B cell (primary cell): ENCODE measurements at regions not wholly inside any gene's neighbourhood (a gene's known extent, or its start where the extent isn't known, plus 50 kb on each side); places are given as distances from the start of the nearest gene placed in this dataset.

Source experiments
- ATAC-seq: fragments of 200-7000 bp; cut with Tn5 transposase; one replicate; pipeline ENCODE4 v1.10.0; 2021; ENCODE audit warnings: low read depth, mild to moderate bottlenecking, moderate number of reproducible peaks, moderate library complexity
- CTCF ChIA-PET: fragments of 350-600 bp; sonication (Branson Sonifier 250); formaldehyde crosslinking; loops from one replicate; lab custom pipeline; 2021; ENCODE audit warnings: antibody characterized with exemption, inconsistent platforms; lab: Charles Lee
- POLR2A ChIA-PET: fragments of 350-600 bp; sonication (Branson Sonifier 250); formaldehyde crosslinking; loops from one replicate; lab custom pipeline; 2021; ENCODE audit warnings: antibody characterized with exemption; lab: Charles Lee
- DNase-seq: peaks from one replicate; pipeline ENCODE4 v3.0.0; 2013
- H2AFZ ChIP-seq: 2 replicates; pipeline ENCODE4 v1.6.1; 2012; ENCODE audit warnings: mild to moderate bottlenecking, low read depth, low read length; ENCODE audit not compliant: insufficient read depth, poor library complexity, severe bottlenecking
- H3K27ac ChIP-seq, 2 donors: 1 replicate in 1 of 2; 2 replicates in 1 of 2; pipeline ENCODE4 v1.5.1; 2012 to 2013; ENCODE audit warnings: low read length in 2 of 2, mild to moderate bottlenecking in 2 of 2, moderate library complexity in 1 of 2
- H3K27me3 ChIP-seq, 4 experiments: fragments of 200-600 bp in 1 of 4; sonication (generic) in 1 of 4; replicated peaks in 1 of 4; 1 replicate in 2 of 4; 2 replicates in 2 of 4; pipeline versions ENCODE4 v1.6.1 to v1.7.0; 2013 to 2016; ENCODE audit warnings: low read length in 3 of 4, mild to moderate bottlenecking in 2 of 4, mixed read lengths in 1 of 4, moderate library complexity in 1 of 4; ENCODE audit not compliant: insufficient read depth in 4 of 4, control insufficient read depth in 3 of 4; ENCODE audit errors: control extremely low read depth in 1 of 4
- H3K36me3 ChIP-seq, 2 experiments: replicated peaks in 1 of 2; 1 replicate in 1 of 2; 2 replicates in 1 of 2; pipeline versions ENCODE4 v1.6.1 to v1.7.1; 2013; ENCODE audit warnings: low read length in 1 of 2; ENCODE audit not compliant: insufficient read depth in 2 of 2, control insufficient read depth in 1 of 2; ENCODE audit errors: control extremely low read depth in 1 of 2, extremely low read depth in 1 of 2
- H3K4me1 ChIP-seq, 2 donors: fragments of 200-600 bp in 1 of 2; sonication (generic) in 1 of 2; 1 replicate in 1 of 2; 2 replicates in 1 of 2; pipeline versions ENCODE4 v1.5.1 to v1.6.1; 2013 to 2017; ENCODE audit warnings: low read length in 2 of 2; ENCODE audit not compliant: control insufficient read depth in 2 of 2, insufficient read depth in 2 of 2
- H3K4me2 ChIP-seq: replicated peaks from 2 replicates; pipeline ENCODE3; 2012; ENCODE audit warnings: mild to moderate bottlenecking, low read depth, low read length; ENCODE audit not compliant: poor library complexity, severe bottlenecking
- H3K4me3 ChIP-seq, 5 experiments: fragments of 200-600 bp in 1 of 5; sonication (generic) in 1 of 5; 1 replicate in 3 of 5; 2 replicates in 2 of 5; pipeline versions ENCODE4 v1.5.1 to v1.7.0; 2011 to 2016; ENCODE audit warnings: low read length in 4 of 5, mild to moderate bottlenecking in 4 of 5, low read depth in 2 of 5, control low read depth in 1 of 5, moderate library complexity in 1 of 5; ENCODE audit not compliant: insufficient read depth in 1 of 5; ENCODE audit errors: control extremely low read depth in 1 of 5, extremely low read depth in 1 of 5
- H3K79me2 ChIP-seq: fragments of 200-600 bp; sonication (generic); one replicate; pipeline ENCODE4 v1.6.0; 2016; ENCODE audit warnings: low read length; ENCODE audit not compliant: control insufficient read depth, insufficient read depth
- H3K9ac ChIP-seq: fragments of 200-600 bp; sonication (generic); 2 replicates; pipeline ENCODE4 v1.6.1; 2017; ENCODE audit warnings: mild to moderate bottlenecking, low read length, moderate library complexity
- H3K9me3 ChIP-seq, 3 donors: one replicate each; pipeline versions ENCODE4 v1.6.1 to v1.7.1; 2013; ENCODE audit warnings: low read length in 2 of 3; ENCODE audit not compliant: control insufficient read depth in 2 of 3, insufficient read depth in 1 of 3; ENCODE audit errors: control extremely low read depth in 1 of 3
- H4K20me1 ChIP-seq: 2 replicates; pipeline ENCODE4 v1.6.0; 2012; ENCODE audit warnings: mild to moderate bottlenecking, low read length; ENCODE audit not compliant: insufficient read depth, control insufficient read depth, poor library complexity, severe bottlenecking
- H3K27ac Mint-ChIP-seq: one replicate; pipeline ENCODE4 v1.8.0; 2021; ENCODE audit warnings: mixed read lengths
- H3K27me3 Mint-ChIP-seq: one replicate; pipeline ENCODE4 v1.8.0; 2021; ENCODE audit warnings: mixed read lengths
- H3K4me1 Mint-ChIP-seq: one replicate; pipeline ENCODE4 v1.8.0; 2021; ENCODE audit warnings: mixed read lengths
- H3K4me3 Mint-ChIP-seq: one replicate; pipeline ENCODE4 v1.8.0; 2021; ENCODE audit warnings: mixed read lengths
- H3K9me3 Mint-ChIP-seq: one replicate; pipeline ENCODE4 v1.8.0; 2022; ENCODE audit warnings: mixed read lengths; ENCODE audit not compliant: insufficient read depth
- CTCF ChIP-seq: fragments of 200-600 bp; IDR thresholded peaks from one replicate; pipeline ENCODE4 v1.8.0; 2022; ENCODE audit warnings: antibody characterized with exemption, mild to moderate bottlenecking
- EZH2 ChIP-seq: IDR thresholded peaks from 2 replicates; pipeline ENCODE4 v1.6.1; 2012; ENCODE audit warnings: borderline replicate concordance, low read depth, mild to moderate bottlenecking, moderate library complexity, low read length; ENCODE audit not compliant: insufficient read depth, poor library complexity, severe bottlenecking
- WGBS: methylation state at CpG from one replicate; pipeline ENCODE4 v1.1.5; 2013; ENCODE audit warnings: missing lambda C conversion rate; ENCODE audit not compliant: insufficient coverage; 5-methylcytosine and 5-hydroxymethylcytosine counted together
- intact Hi-C: fragments of 100-400 bp; cut with micrococcal nuclease; formaldehyde crosslinking; loops from one replicate; pipeline ENCODE4 v1.10.0; 2022

DNA sequence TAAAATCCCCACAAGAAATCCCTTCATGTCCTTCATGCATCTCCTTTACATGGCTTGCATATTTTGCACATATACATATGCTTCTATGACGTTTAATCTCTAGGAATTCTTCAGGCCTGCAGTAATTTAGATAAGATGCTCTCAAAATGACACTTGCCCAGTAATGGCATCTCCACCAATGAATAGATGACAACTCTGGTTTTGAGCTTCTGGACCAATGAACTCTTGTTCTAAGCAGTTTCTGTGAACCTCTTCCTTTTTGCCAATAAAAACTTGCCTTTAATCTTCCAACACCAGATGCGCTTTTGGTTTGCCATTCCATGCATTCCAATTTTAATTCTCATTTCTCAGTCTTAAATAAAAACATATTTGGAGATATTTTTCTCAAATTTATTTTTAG, 189.8 kb upstream of the OLFM3 start:
- Histone ChIP-seq H3K4me3 (no peak overlapping the region), H3K4me2 (no peak overlapping the region), H3K27ac (no peak overlapping the region), H3K4me1 (no peaks in the 10 kb centered on the region), H3K36me3 (no peaks in the 10 kb centered on the region), H3K27me3 (no peaks in the 10 kb centered on the region), H3K9ac (no peak overlapping the region), H2AFZ (no peak overlapping the region), H4K20me1 (no peaks in the 10 kb centered on the region), H3K9me3 (no peaks in the 10 kb centered on the region), H3K79me2 (no peaks in the 10 kb centered on the region)
- Mint-ChIP-seq H3K27ac (no peak overlapping the region), H3K9me3 (no peaks in the 10 kb centered on the region), H3K4me1 (no peaks in the 10 kb centered on the region), H3K4me3 (no peak overlapping the region), H3K27me3 (no peaks in the 10 kb centered on the region)
- 78% methylated on average over 1 of the region's 2 CpGs for WGBS
- no peak for TF ChIP-seq CTCF
- no peak for TF ChIP-seq EZH2
- CTCF ChIA-PET = no interaction called here
- POLR2A ChIA-PET = no interaction called here
- no peak for DNase-seq
- intact Hi-C loops = no loop called here
- ATAC-seq = no peak

DNA sequence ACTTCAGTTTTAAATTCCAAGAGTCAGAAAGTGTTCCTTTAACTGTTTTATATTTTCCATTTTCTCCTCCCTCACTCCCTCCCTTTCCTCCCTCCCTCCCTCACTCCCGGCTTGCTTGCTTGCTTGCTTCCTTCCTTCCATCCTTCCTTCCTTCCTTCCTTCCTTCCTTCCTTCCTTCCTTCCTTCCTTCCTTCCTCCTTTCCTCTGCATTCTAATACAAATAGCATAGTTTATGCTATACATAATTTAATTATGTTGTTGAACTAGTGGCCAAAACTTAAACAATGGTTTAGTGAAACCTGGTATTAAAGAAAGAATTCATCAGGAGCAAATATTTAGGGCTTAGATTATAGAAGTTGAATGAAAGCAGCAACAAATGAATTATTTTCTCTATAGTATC, 188.5 kb upstream of the OLFM3 start:
- no peak overlapping the region for H3K4me3 Mint-ChIP-seq

More for the DNA sequence above, 188.5 kb upstream of the OLFM3 start:
- H3K27me3 Mint-ChIP-seq = no peaks in the 10 kb centered on the region
- no peaks in the 10 kb centered on the region for H3K27me3 ChIP-seq
- intact Hi-C loops = no loop called here
- no peak overlapping the region for H3K4me3 ChIP-seq
- ChIA-PET POLR2A (no interaction called here), CTCF (no interaction called here)
- ATAC-seq (no peak), DNase-seq (no peak)
- H3K9me3 ChIP-seq = no peaks in the 10 kb centered on the region
- H4K20me1 ChIP-seq = no peaks in the 10 kb centered on the region
- no peaks in the 10 kb centered on the region for H3K4me1 Mint-ChIP-seq
- no peak overlapping the region for H3K9ac ChIP-seq
- no peaks in the 10 kb centered on the region for H3K36me3 ChIP-seq
- no CpG with 5 or more reads among the region's 1 CpG for WGBS
- H3K27ac Mint-ChIP-seq = no peak overlapping the region
- H3K9me3 Mint-ChIP-seq = no peaks in the 10 kb centered on the region
- no peak overlapping the region for H2AFZ ChIP-seq
- H3K4me1 ChIP-seq = no peaks in the 10 kb centered on the region
- no peak overlapping the region for H3K4me2 ChIP-seq
- no peak overlapping the region for H3K27ac ChIP-seq
- TF ChIP-seq CTCF (no peak), EZH2 (no peak)
- H3K79me2 ChIP-seq = no peaks in the 10 kb centered on the region
